ENCODE measurements at regions not wholly inside any gene's neighbourhood (a gene's known extent, or its start where the extent isn't known, plus 50 kb on each side); places are given as distances from the start of the nearest gene placed in this dataset.

DNA sequence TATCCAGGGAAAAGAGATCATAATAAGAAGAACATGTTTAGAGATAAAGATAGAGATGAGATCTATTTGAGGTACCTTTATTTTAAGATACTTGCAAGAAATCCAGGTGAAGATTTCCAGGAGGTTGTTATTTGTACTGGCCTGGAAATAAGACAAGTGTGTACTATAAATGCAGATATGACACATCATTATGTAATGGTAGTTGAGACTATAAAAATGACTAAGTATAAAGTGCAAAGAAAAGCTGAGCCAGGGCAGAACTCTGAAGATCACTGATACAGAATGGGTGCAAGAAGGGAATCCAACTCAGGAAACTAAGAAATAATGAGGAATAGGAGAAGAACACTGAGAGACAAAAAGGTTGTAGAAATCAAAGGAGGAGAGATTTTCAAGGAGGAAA is 378.2 kb upstream of the PBX1 start:
- TF ChIP-seq POLR2AphosphoS5 (IDR thresholded peaks at IDR 0.05; ENCODE audit: low read depth, low read length) (no peak), TAF1 (IDR thresholded peaks at IDR 0.05; ENCODE audit: low read depth, low read length) (no peak), POU2F2 (IDR thresholded peaks at IDR 0.05; ENCODE audit: low read depth, low read length) (no peak)
